ENCODE measurements at regions not wholly inside any gene's neighbourhood (a gene's known extent, or its start where the extent isn't known, plus 50 kb on each side); places are given as distances from the start of the nearest gene placed in this dataset.
"Not testable (repeated sequence)": the region's sequence is repeated elsewhere in the genome, so short reads cannot be mapped to it uniquely, and the experiment has no call there.

DNA sequence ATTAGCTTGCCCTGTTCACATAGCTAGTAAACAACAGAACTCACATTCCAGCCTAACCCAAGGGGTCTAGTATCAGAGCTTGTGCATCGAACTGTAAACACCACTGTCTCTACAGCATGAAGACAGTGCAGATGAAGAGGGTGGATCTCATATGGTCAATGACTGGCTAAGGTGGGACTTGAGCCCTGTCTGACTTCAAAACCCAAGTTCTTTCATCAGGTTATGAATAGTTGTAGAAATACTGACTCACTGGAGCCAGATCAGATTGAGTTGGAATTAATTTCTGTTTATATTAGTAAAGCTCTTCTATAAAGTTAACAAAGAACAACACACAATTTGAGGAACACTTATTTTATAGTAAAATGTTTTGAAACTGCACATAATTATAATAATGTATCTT lies 161.7 kb upstream of the ARHGAP20 start:
- DNase-seq (ENCODE audit: low read depth) = no peak

DNA sequence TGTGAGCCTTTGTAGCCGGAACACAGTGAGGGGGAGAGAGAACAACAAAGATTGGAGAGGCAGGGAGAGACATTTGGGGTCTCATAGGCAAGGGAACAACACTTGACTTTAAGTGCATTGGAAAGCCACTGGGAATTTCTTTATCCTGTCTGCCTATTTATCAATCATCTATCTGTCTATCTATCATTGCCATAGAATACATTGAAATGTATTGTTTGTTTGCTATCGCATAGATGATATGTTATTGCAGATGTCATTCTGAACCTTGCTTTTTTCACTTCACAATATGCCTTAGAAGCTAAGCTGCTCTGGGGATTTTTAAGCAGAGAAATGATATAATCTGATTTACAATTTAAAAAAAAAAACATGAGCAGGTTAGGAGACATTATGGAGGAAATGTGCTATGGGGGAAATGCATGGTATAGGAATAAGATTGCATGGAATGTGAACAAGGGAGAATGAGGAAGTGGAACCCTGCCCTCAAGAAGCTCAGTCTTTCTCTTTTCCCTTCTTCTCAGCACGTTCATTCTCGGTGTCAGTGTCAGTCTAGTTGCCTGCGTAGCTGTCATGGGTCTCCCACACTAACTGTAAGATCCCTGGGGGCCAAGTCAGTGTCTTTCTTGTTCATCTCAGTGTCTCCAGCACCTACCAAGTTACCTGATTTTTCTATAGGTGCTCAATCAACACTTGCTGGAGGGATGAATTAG lies 158.7 kb upstream of the ARHGAP20 start:
- no peak for DNase-seq (ENCODE audit: low read depth)

DNA sequence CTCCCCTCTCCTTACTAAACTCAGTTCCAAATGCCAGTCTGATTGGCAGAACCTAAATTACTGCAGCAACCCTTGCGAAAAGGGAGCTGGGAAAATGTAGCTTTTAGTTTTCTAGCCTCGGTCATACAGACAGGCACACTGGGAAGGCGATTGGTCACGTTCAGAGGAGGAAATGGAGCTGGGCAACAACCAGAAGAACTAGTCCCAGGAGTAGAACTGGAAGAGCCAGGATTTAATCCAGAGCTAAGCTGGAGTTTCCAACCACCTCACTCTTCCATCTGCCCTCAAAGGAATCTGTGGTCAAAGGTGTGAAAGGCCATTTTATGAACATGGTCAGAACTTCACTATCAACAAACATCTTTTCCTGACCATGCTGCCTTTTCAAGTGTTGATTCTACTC lies 155.7 kb upstream of the ARHGAP20 start:
- no peak for DNase-seq (ENCODE audit: low read depth)

DNA sequence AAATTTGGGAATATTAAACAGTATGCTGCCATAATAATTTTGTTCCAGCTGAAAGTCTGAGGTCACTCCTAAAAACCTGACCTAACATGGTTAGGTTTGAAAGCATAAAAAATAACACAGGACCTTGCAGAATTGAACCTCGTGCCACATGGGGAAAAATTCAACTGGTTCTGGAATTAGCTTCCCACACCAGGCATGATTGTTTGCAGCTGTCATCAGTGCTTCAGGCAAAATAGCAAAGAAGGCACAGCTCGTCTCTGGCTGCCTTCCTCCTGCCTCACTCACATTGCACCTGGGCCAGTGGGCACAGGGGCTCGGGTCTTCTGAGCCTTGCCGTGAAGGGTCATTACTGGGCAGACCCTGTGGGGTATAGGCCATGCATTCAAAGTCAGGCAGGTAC lies 153.8 kb upstream of the ARHGAP20 start:
- no peak for DNase-seq (ENCODE audit: low read depth)

DNA sequence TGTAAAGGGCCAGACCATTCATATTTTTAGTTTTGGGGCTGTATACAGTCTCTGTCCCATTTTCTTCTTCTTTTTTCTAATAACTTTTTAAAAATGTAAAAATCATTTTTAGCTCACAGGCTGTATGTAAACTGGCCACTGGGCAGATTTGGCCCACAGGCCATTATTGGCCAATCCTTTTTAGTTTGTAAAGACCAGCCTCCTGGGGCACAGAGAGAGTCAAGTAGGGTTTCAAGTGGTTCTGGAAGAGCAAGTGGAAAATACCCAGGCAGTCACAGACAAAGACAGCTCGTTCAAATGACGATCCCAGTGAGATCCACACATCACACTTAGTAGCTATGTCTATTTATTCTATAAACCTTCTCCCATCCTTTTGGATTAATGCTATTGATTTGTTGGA lies 150.2 kb upstream of the ARHGAP20 start:
- no peak for DNase-seq (ENCODE audit: low read depth)

DNA sequence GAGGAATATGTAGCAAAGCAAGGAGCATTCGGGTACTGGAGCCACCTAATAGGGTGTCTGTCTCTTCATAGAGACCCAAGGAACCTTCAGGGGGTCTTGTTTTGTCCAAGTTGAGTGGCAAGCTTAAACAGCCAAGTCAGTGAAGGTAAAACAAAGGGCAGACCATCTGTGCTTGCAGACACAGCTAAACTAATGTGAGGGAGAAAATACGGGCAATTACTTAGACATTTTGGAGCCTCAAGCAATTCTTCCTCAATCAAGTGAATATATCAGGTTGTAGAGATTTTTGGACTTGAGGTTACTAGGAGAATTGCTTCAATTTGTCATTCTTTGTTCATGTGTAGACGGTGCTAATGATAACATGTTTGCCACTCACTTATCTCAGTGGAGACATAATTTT lies 148.2 kb upstream of the ARHGAP20 start:
- DNase-seq (ENCODE audit: low read depth) = no peak

DNA sequence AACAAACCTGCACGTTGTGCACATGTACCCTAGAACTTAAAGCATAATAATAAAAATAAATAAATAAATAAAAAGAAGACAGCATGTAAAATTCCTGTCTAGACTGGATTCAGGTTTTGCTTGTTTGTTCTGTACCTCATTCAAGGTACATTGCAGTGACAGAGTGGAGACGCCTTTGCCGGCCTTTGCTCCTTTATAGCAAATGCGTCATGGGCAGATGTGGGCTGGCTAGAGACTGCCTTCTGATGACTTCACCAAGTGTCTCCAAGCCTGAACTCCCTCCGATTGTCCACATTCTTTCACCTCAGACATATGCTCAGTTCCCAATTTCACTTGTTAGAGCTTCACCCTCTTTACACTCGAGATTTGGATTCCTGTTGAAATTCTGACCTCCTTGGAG lies 147.8 kb upstream of the ARHGAP20 start:
- DNase-seq (ENCODE audit: low read depth) = no peak

DNA sequence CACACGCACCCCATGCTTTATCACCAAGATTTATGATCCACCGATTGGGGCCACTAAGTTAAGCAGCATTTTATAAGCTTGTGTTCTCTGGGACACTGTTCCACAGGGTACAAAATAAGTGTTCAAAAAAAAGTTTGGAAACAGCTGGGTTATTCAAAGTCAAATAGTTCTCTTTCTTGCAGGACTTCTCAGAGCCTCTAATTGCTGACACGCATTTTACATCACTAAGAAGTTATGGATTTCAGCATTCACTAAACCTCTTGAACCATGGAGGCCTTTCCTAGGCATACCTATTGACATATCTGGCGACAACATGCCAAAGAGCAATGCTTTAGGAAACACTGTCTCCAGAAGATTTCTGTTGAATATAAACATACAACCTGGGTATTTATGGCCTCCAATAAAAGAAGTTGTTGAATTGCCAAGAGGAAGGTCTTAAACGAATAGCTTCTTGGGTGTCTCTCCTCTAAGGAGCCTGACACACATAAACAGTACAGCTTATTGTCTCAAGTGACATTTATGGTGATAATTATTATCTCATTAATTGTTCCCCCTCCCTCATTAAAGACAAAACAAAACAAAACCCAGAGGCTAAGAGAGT lies 147.1 kb upstream of the ARHGAP20 start:
- DNase-seq (ENCODE audit: low read depth) = no peak

DNA sequence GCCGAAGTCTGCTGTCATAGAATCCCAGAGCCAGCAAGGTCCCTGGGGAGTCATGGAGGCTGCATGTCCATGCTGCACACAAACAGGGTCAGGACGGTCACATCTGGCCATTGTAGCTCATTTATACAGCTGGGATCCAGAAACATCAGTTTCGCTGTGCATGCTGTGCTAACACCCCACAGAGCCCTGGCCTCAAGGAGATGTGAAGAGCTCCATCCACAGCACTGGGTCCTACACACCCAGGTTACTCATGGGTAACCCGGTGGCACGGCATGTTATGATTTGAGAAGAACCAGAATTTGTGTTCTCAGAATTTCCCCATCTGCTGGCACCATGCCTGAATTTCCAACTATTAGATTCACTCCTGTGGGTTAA lies 146.3 kb upstream of the ARHGAP20 start:
- DNase-seq (ENCODE audit: low read depth) = no peak

DNA sequence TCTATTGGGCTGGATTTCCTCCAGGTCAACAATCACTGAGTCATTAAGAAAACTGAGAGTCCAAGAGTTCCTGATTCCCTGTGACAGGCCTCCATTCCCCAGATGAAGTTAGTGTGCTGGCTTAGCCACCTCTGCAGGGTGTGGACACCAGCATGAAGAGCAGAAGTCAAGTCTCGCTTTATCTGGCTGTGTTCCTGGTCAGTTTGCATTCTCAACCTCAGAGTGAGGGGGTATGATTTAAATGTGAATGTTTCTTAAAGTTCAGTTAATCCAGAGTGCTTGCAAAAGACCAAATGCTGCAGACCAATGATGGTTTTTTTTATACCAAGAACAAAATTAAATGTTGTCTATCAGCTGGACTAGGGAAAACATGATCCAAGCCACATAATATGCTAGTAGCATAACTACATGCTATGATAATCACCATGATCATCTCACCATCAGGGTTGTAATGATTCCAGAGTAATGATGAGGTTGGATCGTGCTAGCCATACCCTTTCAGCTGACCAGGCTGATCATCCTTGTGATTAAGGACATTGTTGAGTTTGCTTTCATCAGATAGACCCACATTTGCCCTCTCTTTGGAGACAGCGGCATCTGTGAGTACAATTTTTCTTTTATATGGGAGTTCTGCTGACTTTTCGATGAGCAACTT lies 145.8 kb upstream of the ARHGAP20 start:
- DNase-seq (ENCODE audit: low read depth) = peak; percentile 70

DNA sequence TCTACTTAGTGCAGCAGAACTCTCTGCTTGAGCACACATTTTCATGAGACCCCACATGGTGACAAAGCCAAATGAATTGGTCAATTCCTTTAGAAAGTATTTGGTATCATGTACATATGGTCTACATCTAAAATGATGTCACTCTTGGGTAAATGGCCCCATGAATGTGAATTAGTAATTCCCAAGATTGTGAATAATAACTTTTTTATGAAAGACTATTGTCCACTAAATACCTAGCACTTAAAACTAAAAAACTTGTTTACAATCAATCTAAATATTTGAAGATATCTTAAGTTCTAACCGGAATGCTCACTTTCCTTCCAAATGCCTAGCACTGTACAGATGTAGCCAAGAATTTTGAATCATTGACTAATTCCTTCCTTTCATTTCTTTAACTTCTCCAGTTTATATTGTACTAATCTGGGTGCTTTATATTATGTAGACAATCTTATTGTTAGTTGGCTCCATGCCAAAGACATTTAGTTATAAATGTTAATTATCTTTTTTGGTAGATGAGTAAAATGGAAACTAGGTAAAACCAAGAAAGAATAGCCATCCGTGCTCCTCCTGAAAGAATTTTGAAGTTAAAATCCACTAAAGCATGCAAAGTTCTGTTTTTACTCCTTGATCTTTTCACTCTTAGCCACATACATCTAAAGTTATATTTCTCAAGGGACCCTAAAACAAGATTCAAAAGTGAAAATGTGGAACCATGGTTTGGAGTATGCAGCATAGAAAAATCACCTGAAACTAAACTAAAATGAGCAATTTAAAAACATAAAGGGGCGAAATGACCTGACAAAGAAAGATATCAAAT lies 145.0 kb upstream of the ARHGAP20 start:
- no peak for DNase-seq (ENCODE audit: low read depth)

DNA sequence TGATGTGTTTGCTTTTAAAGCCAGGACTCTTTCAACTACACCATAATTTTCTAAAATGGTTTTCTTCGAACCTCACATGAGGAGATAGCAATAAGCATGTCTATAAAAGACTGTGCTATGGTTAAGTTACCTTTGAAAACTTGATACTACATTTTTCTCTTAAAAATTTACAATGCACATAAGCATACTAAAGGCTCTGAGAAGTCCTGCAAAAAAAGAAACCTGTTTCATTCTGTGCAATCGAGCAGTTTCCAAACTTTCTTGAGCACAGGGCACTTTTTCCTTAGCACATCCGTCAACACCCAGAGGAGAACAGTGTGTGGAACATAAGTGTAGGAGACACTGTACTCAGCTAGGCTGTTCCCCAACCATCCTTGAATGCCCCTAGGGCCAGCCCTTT lies 144.1 kb upstream of the ARHGAP20 start:
- no peak for DNase-seq (ENCODE audit: low read depth)

DNA sequence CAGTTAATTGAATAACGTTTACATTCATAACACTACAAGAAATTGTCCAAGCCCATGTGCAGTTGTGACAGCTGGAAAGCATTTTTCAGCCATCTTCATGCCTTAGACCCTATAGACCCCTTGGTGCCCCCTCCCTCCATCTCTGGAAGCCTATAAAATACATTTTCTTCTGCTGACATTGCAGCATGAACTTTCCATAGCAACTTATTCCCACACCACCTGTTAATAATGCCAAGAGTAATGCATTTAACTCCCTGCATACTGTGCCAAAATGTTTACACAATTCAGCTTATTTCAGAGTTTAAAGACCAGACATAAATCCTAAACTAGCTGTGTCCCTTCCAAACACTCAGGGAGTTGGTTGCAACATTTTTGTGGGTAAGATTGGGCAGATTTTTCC lies 143.0 kb upstream of the ARHGAP20 start:
- DNase-seq (ENCODE audit: low read depth) = no peak

DNA sequence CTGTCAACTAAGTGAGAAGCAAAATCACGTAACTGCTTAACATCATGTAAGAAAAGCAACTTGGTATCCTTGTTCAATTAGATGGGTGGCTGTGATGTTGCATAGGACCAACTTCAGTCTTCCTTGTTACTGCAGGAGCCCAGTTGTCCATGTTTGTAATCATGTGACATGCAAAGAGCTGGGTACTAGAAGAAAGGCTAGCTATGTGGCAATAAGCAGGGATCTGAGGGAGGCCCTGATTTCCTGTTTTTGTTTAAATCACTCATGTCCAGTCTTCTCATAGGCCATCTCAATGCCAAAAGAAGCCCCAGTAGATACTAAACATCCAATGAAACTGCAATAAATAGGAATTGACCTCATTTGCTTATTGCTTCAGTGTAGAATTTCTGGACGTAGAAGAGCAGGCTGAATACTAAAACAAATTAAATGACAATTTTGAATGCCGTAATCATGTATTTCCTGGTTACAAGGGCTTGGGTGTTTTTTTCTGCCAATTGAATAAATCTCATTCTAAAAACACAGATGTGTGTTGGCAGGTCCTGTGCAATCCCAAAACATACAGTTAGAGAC lies 140.8 kb upstream of the ARHGAP20 start:
- no peak for DNase-seq (ENCODE audit: low read depth)

DNA sequence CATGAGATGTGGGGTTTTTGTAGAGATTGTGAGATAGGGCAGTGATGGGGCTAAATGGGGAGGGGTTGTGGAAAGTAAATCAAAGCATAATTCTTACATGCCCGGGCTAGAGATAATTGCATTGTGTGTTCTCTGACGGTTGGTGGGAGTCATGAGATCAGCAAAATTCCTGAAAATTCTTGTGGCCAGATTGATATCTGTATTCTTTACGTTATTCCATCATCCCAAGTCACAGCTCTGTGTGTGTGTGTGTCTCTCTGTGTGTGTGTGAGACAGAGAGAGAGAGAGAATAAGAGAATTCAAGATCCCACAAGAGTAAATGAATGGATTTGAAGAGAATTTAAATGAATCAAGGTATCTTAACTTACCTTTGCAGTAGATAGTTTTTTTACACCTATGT lies 138.6 kb upstream of the ARHGAP20 start:
- no peak for DNase-seq (ENCODE audit: low read depth)

DNA sequence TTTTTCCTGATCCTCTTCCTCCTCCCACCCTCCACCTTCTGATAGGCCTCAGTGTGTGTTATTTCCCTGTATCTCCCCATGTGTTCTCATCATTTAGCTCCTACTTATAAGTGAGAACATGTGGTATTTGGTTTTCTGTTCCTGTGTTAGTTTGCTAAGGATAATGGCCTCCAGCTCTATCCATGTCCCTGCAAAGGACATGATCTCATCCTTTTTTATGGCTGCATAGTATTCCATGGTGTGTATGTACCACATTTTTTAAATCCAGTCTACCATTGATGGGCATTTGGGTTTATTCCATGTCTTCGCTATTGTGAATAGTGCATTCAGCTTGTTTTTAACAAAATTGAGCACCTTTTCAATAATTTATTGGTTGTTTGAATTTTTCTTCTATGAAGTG lies 130.8 kb upstream of the ARHGAP20 start:
- not testable (repeated sequence) for DNase-seq (ENCODE audit: low read depth)

DNA sequence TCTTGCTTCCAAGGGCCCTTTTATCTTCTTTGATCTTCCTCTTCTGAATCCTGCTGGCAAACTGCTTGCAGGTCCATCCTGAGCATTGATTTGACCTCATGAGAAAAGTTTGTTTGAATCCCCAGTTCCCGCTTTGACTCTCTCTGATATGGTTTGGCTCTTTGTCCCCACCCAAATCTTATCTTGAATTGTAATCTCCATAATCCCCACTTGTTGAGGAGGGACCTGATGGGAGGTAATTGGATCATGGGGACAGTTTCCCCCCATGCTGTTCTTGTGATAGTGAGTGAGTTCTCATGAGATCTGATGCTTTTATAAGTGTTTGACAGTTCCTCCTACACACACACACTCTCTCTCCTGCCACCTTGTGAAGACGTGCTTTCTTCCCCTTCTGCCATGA lies 126.6 kb upstream of the ARHGAP20 start:
- no peak for DNase-seq (ENCODE audit: low read depth)

DNA sequence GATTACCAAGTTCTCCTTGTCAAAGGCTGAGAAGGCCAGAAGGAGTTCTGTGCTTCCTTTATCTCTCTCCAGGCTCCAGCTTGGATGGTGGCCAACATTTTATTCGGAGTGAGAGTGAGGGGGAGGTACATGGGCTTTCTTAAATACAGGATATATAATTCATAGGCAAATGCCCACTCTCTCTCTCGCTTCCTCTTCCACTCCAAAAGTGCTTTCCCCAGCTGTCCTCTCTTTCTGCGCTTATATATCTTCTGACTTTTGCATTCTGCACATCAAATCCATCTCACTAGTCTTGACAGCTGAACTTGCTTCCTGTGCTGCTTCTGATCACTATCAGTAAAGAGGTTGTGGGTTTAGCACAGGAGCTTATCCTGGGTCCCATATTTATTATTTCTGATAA lies 125.4 kb upstream of the ARHGAP20 start:
- DNase-seq (ENCODE audit: low read depth) = no peak

DNA sequence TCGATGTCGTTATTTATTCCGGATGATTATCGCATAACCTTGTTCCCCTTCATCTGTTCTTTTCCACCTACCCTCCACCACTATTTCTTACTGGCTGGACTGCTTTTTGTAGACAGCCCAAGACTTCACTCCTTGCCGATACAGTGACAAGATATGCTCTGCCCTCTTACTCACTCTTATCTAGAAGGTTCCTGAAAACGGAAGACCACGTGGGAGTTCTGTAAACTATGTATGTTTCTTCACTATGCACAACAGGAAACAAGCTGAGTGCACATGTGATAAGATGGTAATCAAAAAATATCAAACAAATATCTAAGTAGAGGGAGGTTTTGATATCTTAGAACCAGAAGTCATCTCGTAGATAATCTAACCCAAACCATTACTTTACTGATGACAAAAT lies 122.9 kb upstream of the ARHGAP20 start:
- DNase-seq (ENCODE audit: low read depth) = no peak

DNA sequence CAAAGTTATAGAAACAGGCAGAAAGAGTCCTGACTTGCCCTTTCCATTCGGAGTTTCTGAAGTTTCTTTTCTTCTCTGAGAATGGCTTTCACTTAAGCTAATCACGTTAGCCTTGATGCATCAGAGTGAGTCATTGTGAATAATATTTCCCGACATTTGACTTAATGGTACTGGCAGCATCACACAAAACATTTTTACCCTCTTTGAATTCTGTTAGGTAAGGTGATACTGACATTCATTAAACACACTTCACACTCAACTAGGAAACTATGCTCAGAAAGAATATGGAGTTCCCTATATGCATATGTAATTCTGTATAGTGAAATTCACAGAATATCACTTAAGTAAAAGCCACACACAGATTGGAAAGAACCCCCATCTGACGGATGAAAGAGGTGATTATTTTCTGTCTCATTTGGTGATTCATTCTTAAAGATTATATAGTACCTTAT lies 120.8 kb upstream of the ARHGAP20 start:
- DNase-seq (ENCODE audit: low read depth) = peak; percentile 51

DNA sequence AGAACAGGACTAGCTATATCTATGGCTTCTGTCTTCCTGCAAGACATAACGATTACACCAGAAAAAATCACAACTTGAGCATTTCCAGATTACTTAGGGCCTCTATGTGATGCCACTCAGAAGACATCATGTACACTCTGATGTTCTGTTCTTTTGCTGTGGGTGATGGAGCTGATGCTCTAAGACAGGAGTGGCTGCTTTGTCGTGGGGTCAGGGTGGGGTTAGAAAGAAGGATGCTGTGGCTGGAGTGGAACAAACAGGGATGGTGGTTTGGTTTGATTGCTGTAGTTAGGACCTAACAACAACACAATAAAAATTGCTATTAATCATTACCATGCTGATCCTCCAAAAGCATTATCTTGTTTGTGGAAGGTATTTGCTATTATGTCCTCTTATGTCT lies 120.3 kb upstream of the ARHGAP20 start:
- DNase-seq (ENCODE audit: low read depth) = no peak

DNA sequence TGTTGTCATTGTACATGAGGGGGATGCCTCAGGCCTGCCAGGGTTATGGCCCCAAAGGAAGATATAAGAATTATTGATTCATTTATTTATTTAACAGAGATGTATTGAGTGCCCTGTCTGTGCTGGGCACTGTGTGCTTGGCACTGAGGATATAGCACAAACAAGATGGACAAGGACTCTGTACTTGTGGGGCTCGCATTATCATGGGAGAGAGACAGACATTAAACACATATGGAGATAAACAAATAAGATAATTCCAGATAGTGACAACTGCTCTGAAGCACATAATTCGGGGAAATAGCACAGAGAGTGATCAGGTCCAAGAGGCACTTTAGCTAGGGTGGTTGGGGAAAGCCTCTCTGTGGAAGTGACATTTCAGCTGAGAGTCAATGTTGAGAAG lies 119.8 kb upstream of the ARHGAP20 start:
- DNase-seq (ENCODE audit: low read depth) = no peak
